ENCODE measurements at regions not wholly inside any gene's neighbourhood (a gene's known extent, or its start where the extent isn't known, plus 50 kb on each side); places are given as distances from the start of the nearest gene placed in this dataset.

- H3K27ac ChIP-seq: no peak overlapping the region
- intact Hi-C loops (cut with DNase I): no loop called here
- H3K4me3 ChIP-seq: no peak overlapping the region
- H3K36me3 ChIP-seq: no peaks in the 10 kb centered on the region
- no peak for TF ChIP-seq CTCF (IDR thresholded peaks at IDR 0.05)
- ATAC-seq (no peak), DNase-seq (no peak)
- H3K4me1 ChIP-seq: peaks cover 3% of the 10 kb centered on the region
- no peaks in the 10 kb centered on the region for H3K27me3 ChIP-seq
- H3K9me3 ChIP-seq: no peaks in the 10 kb centered on the region
Observed at GRCh38 chr13:31878495-31878894, 139.2 kb downstream of the RXFP2 start.

- Histone ChIP-seq H3K9me3 (no peaks in the 10 kb centered on the region), H3K4me1 (peaks cover 3% of the 10 kb centered on the region), H3K27ac (no peak overlapping the region), H3K36me3 (no peaks in the 10 kb centered on the region), H3K4me3 (no peak overlapping the region), H3K27me3 (no peaks in the 10 kb centered on the region)
- no peak for ATAC-seq
- no peak for DNase-seq
- intact Hi-C loops (cut with DNase I): no loop called here
- no peak for TF ChIP-seq CTCF (IDR thresholded peaks at IDR 0.05)
Observed at GRCh38 chr13:31878955-31879354, 139.6 kb downstream of the RXFP2 start.

GRCh38 chr13:31880851-31881494 lies 141.6 kb downstream of the RXFP2 start:
- ATAC-seq (no peak), DNase-seq (no peak)
- Histone ChIP-seq H3K27me3 (no peaks in the 10 kb centered on the region), H3K27ac (no peak overlapping the region), H3K4me3 (no peak overlapping the region), H3K36me3 (no peaks in the 10 kb centered on the region), H3K9me3 (no peaks in the 10 kb centered on the region), H3K4me1 (peaks cover 6% of the 10 kb centered on the region)
- TF ChIP-seq CTCF (IDR thresholded peaks at IDR 0.05): no peak
- intact Hi-C loops (cut with DNase I): no loop called here

- H3K27me3 ChIP-seq: no peaks in the 10 kb centered on the region
- no peaks in the 10 kb centered on the region for H3K36me3 ChIP-seq
- TF ChIP-seq CTCF (IDR thresholded peaks at IDR 0.05): no peak
- peaks cover 11% of the 10 kb centered on the region for H3K4me1 ChIP-seq
- no peaks in the 10 kb centered on the region for H3K9me3 ChIP-seq
- DNase-seq (no peak), ATAC-seq (no peak)
- H3K27ac ChIP-seq: no peak overlapping the region
- H3K4me3 ChIP-seq: no peak overlapping the region
- intact Hi-C loops (cut with DNase I): no loop called here
Observed at GRCh38 chr13:31881495-31881882, 142.2 kb downstream of the RXFP2 start.

- Histone ChIP-seq H3K9me3 (no peaks in the 10 kb centered on the region), H3K27me3 (no peaks in the 10 kb centered on the region), H3K36me3 (no peaks in the 10 kb centered on the region), H3K4me1 (peaks cover 16% of the 10 kb centered on the region), H3K4me3 (no peak overlapping the region), H3K27ac (no peak overlapping the region)
- intact Hi-C loops (cut with DNase I): no loop called here
- ATAC-seq: no peak
- DNase-seq: no peak
- TF ChIP-seq CTCF (IDR thresholded peaks at IDR 0.05): no peak
Observed at GRCh38 chr13:31882794-31883193, 143.5 kb downstream of the RXFP2 start.

- H3K27me3 ChIP-seq: no peaks in the 10 kb centered on the region
- H3K9me3 ChIP-seq: no peaks in the 10 kb centered on the region
- no peak overlapping the region for H3K4me3 ChIP-seq
- no peak for TF ChIP-seq CTCF (IDR thresholded peaks at IDR 0.05)
- DNase-seq: no peak
- peaks cover 16% of the 10 kb centered on the region for H3K4me1 ChIP-seq
- H3K36me3 ChIP-seq: no peaks in the 10 kb centered on the region
- no peak overlapping the region for H3K27ac ChIP-seq
- intact Hi-C loops (cut with DNase I): no loop called here
- ATAC-seq: no peak
Observed at GRCh38 chr13:31884556-31884955, 145.2 kb downstream of the RXFP2 start.

Data from upper lobe of right lung (tissue), 1 donor.